HG02571 (cell line): ENCODE measurements at regions not wholly inside any gene's neighbourhood (a gene's known extent, or its start where the extent isn't known, plus 50 kb on each side); places are given as distances from the start of the nearest gene placed in this dataset.

Experiments used
- ATAC-seq: cut with Tn5 transposase; IDR thresholded peaks from one replicate; pipeline ENCODE4 v1.9.1; 2021; ENCODE audit warnings: mild to moderate bottlenecking, moderate library complexity; ENCODE audit not compliant: unreplicated experiment

DNA sequence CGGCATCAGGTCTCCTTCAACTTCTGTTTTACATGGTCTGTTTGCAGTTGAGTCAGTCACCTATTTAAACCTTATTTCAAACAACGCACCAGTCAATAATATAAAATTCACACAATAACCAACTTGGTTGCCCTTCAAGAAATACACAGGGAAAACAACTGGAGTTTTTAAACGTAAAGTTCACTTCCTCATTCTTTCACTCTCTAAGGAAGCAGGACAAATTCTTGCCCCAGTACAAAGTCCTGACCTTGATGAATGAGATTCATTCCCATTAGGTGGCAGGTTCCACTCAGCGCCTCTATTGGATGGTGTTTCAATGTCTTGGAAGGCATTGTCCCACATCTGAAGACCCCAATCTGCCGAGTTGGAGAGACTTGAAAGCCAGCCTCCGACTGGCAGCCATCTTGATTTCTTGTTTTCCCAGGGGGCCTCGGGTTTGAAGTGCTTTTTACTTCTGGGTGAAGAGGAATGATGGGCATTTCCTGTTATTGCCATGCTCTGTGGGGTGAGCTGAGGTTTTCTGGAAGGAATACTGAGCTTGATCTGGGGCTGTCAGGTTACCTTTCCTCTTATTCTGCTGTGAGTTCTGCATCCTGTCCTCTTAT lies 105.0 kb downstream of the ACER2 start:
- ATAC-seq = no peak

DNA sequence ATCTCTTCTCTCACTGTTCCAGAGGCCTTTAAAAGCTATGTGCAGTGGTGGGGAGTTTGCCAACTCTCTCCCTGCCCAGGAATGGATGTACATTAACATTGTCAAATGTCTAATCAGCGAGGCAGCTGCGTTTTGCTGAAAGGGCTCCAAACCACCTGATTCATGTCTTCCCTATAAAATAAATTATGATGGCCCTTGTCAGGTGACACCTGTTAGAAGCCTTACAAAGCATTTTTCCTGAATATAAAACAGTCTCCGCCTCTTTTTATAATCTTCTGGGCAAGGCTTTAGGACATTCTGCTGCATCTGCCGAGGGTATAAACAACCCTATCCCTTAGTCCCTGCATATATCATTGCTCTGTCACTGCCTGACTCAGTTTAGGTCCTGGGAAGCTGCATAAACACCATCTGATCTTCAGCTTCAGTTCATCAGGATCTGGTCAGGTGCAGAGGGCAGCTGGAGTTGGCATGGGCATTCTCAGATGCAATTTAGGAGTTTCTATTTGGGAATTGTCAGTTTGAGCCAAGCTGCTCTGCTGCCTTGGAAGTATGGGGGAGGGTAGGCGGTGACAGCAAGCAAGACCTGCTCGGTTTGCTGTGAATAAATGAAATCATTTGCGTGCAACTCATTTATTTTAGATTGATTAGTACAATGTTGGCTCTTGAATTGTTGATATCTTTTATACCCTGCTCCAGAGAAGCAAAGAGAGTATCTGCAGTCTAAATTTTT lies 103.5 kb downstream of the ACER2 start:
- ATAC-seq = no peak

- no peak for ATAC-seq
These were observed 102.9 kb downstream of the ACER2 start for GRCh38 chr9:19511694-19512093.

- no peak for ATAC-seq
These were observed 102.1 kb downstream of the ACER2 start for GRCh38 chr9:19510907-19511306.
